Pulmonary artery endothelial cell (primary cell): ENCODE measurements at regions not wholly inside any gene's neighbourhood (a gene's known extent, or its start where the extent isn't known, plus 50 kb on each side); places are given as distances from the start of the nearest gene placed in this dataset.

Source experiments
- DNase-seq: peaks from one replicate; pipeline ENCODE4 v3.0.0-alpha.2; 2011; ENCODE audit warnings: low read depth, low spot score

DNA sequence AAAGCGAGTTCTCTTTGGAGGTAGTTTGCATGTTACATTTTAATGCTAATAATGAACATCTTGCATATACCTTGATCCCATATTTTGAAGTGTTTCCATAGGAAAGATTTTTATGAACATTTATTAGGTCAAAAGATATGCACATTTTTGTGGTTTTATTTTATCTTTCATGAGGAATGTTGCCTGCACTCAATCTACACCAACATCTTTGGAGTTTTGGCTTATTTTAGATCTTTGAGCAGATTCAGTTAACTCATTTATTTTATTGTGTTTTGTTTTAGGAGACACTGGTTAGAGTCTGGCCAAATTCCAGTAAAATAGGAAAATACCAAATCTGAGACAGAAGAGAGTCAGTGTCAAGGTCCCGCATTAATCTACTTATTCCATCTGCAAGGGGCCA lies 540.9 kb downstream of the RNF144A start:
- DNase-seq = no peak

DNA sequence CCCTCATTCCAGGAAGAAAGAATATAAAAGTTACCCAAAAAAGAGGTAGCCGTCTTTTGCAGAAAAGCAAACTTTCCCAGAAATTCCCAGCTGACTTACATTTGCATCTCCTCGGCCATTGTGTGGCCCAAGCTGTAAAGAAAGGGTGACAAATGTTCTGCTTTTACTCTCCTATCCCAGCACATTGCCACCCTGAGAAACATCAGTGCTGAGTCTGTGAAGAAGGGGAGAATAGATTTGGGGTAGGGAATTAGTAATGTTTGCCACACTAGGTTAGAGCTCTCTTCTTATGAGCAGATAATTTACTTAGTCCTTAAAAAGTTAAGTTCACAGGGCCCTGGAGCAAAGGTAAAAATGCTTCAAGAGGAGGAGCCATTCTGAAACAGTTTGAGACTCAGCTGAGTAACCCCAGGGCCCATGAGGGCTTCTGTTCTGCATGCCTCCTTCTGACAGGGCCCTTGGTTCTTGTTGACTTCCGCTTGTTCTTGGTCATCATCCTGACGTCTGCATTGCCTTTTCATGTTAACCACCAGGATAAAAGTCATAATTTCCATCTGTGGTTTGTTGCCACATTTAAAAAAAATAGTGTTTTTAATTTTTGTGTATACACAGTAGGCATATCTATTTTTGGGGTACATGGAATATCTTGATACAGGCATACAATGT lies 550.7 kb downstream of the RNF144A start:
- DNase-seq = no peak

- no peak for DNase-seq
These were observed 551.2 kb downstream of the RNF144A start for GRCh38 chr2:7468448-7468828.

DNA sequence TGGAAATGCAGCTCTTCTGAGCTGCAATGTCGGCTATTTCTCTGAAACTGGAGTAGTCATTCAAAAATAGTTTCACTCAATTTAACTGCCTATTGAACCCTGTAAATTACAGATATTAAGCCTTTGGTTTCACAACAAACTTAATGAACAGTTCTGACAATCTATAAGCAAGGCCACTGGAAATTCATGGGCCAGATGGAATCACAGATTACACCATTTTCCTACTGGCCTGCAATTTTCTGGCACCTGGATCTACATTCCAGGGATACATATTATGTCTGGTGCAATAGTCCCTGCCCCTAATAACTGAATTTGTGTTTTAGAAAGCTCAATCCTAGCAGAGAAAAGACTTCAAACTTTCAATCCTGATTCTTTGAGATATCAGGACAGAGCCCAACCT lies 551.7 kb downstream of the RNF144A start:
- DNase-seq = no peak

GRCh38 chr2:7471185-7471584 lies 554.0 kb downstream of the RNF144A start:
- DNase-seq = no peak

- no peak for DNase-seq
These were observed 555.3 kb downstream of the RNF144A start for GRCh38 chr2:7472465-7472864.

- DNase-seq = no peak
These were observed 556.0 kb downstream of the RNF144A start for GRCh38 chr2:7473135-7473771.

DNA sequence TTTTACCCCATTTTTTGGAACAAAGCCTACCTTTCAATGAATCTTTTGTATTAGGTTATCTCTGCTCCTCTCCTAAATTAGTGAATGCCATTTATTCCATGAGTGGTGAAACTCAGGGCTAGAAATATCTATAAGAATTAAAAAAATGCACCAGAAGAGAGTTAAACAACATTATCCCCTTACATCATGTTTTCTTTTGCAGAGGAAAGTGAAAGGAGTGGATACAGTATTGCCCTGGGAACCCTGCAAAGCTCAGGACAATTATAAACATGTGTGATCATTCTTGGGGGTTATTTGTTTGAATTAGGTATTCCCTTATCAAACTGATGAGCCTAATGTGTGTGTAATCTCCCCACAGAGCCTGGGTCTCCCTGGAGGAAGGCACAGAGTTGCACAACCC lies 559.2 kb downstream of the RNF144A start:
- no peak for DNase-seq

GRCh38 chr2:7479603-7480002 lies 562.4 kb downstream of the RNF144A start:
- DNase-seq = no peak

DNA sequence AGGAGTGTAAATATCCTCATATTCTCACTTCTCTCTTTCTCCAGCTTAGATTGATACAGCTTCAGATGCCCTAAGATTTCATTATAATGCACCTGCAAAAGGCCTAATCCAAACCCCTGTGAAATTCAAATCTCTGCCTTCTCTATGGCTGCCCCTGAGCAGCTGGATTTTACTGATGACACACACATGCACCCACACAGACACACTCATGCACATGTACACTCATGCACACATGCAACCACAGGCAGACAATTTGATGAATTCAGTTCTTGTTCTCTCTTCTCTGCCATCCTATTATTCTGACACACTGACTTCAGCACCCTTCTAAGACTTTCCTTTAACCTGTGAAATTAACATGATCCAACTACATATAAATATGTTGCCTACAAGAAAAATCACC lies 563.2 kb downstream of the RNF144A start:
- DNase-seq = no peak

DNA sequence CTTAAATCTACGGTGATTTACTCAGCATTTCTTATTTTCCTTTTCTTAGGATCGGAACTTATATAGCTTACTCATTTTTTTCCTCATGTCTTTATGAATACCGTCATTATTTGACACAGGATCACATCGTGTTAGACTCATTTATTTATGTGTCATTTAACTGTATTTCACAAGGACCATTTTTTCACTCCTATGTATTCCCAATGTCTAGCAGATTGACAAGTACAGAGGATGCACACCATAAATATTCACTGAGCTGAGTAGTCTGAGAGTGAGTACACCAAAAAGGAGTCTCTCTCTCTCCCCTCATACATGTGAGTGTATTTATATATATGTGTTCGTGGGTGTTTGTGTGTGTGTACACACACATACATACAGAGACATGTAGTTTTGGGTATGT lies 573.5 kb downstream of the RNF144A start:
- DNase-seq = no peak

DNA sequence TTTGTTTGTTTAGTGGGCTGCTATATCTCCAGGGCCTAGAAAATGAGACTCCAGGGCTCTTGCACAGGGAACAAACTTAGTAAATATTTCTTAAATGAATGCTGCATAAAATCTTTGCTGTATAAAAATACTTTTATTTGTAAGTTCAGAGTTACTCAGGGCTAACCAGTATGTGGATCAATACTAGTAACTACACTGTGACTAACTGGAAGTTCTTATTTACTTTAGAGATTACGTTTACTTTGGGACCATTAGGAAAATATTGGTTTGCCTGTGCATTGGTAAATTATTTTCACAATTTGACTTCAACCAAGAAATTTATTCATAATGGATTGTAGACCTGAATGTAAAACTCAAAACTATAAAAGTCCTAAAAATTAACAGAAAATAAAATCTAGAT lies 575.5 kb downstream of the RNF144A start:
- DNase-seq = no peak

GRCh38 chr2:7497178-7497577 lies 580.0 kb downstream of the RNF144A start:
- no peak for DNase-seq

GRCh38 chr2:7499018-7499417 lies 581.8 kb downstream of the RNF144A start:
- DNase-seq = no peak

DNA sequence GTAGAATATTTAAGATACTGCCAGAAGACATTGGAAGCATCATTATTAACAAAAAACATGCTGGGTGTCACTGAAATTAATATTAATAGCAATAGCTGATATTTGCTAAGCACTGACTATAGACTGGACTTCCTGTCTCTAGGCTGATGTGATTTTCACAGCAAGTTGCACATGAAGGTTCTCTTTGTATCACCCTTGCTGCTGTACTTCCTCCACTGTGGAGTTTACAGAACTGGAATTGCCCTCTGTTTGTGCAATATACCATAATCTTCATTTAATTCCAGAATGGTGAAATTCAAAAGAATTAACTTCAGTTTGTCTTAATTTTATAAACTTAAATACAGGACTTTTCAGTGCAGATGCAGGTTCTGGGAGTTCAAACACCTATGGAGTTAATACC lies 585.1 kb downstream of the RNF144A start:
- DNase-seq = no peak

DNA sequence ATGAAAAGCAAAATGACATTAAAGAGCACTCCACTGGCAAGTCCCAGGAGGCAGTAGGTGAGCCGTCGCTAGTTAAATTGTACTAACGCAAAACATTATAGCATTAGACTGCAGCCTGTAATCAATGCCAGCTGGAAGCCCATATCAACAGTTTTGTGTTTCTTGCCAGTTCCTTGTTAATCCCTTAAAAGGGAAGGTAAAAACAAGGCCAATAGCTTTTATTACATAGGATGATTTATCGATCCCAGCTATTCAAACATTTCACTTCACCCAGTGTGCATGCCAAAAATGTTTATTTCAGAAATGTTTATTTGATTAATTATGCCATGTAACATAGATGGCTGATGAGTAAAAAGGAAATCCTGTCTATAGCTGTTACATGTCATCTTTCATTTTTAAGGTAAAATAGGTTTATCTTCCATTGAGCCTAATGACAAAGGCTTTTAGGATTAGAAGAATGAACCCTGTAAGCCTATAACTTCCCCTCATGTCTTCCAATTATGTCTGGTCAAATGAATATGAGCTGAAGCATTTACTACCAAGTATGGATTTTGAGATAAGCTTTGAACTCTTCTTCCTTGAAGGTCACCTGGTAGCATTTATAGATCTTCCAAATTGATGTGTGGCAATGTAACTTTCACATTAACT lies 591.2 kb downstream of the RNF144A start:
- DNase-seq = no peak

DNA sequence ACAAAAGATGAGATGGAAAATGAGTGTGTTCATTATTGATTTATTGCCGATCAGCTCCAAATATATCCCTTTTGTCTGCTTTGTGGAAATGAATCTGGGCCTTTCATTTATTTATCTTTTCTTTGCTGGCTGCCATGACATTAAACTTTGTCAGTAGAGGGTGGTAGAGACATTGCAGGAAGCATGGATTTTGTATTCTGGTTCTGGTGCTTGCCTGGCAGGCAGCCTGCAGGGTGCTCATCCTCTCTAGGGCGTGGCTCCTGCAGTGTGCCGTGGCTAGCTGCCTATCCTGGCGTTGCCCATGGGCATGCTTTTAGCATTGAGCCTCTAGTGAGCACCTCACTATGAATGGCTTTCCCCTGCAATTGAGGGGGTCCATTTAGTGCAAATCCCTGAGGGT lies 593.1 kb downstream of the RNF144A start:
- no peak for DNase-seq

- no peak for DNase-seq
These were observed 596.6 kb downstream of the RNF144A start for GRCh38 chr2:7513834-7514233.

DNA sequence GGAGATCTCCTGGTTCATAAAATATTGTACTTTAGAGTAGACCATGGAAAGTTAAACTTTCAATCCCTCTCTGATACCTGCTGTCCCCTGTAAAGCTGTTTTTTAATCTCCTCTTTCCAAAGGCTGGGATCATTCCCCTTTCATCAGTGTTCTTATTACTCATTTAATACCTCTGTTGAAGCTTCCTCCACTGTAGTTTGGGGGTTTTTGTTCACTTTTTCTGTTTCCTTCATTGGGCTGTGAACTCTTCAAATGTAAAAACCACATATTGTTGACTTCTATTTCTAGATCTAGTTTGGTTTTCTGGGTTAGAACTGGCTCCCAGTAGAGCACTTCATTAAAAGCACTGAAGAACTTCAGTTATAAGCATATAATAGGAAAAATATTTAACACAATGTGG lies 598.1 kb downstream of the RNF144A start:
- DNase-seq = no peak

DNA sequence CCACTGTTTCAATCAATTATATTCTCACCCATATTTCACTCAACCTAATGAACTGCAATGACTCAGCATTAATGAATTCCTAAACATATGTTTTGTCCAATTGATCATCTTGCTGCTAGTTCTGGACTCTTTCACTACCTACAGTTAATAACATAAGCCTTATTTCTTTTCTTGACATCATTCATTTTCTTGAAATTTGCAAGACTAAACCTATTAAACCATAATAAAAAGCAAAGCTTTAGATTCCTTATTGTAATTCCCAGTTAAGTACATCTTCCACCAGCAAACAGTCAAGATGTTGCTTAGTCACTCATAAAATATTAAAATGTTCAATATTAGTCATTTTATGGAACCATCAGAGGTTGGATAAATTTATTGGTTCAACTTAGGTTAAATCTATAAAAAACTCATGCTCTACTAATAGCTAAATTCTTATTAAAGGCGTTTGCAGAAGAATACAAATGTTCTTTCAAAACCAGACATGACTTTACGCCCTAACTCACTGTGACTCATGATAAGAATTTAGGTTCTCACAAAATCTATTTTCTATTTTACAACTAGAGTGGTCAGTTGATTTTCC lies 599.4 kb downstream of the RNF144A start:
- DNase-seq = no peak

DNA sequence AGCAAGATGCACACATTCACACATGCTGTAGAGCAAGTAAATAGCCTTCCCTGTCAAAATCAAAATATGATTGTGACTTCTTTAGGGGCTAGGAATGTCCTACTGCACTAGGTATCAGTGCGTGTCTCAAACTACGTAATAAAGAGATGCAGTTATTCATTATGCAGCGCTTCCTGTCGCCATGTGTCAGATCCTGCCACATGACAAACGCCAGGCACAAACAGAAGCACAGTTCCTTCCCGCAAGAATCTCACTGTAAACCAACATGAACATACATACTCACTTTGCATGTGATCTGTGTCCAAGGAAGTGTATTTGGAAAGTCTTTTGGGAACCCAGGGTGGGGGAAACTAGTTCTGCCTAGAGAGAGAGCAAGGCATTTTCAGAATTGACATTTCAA lies 599.9 kb downstream of the RNF144A start:
- no peak for DNase-seq

DNA sequence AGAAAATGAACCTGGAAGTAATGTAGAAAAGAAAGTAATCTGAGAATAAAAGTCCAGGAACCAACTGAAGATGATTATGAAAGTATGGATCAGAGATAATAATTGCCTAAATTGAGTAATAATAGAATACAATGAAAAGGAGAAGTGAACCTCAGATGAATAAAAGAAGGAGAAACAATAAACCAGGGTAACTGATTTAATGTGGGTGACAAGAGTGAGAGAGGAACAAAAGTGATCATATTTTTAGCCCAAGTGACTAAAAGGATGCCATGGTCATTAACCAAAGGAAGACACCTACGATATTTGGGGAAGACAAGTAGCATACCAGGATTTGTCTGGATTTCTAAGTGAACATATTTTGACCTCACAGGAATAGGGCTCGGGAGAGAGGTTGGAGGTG lies 600.6 kb downstream of the RNF144A start:
- DNase-seq = no peak
